Ishikawa (cell line): ENCODE measurements at regions not wholly inside any gene's neighbourhood (a gene's known extent, or its start where the extent isn't known, plus 50 kb on each side); places are given as distances from the start of the nearest gene placed in this dataset.

Source experiments
- CEBPB ChIP-seq: IDR thresholded peaks from 2 replicates; pipeline ENCODE4 v1.6.1; 2012
- CREB1 ChIP-seq: IDR thresholded peaks from 2 replicates; pipeline ENCODE4 v1.6.1; 2012; ENCODE audit warnings: low read depth
- EGR1 ChIP-seq: IDR thresholded peaks from 2 replicates; pipeline ENCODE4 v1.6.1; 2012
- EP300 ChIP-seq: IDR thresholded peaks from 2 replicates; pipeline ENCODE4 v1.6.1; 2012; ENCODE audit warnings: borderline replicate concordance
- FOXM1 ChIP-seq: IDR thresholded peaks from 2 replicates; pipeline ENCODE4 v1.6.1; 2012; ENCODE audit warnings: low read depth, borderline replicate concordance
- NFIC ChIP-seq: IDR thresholded peaks from 2 replicates; pipeline ENCODE4 v1.6.1; 2012
- RAD21 ChIP-seq: IDR thresholded peaks from 2 replicates; pipeline ENCODE4 v1.6.1; 2012; ENCODE audit warnings: low read depth
- TAF1 ChIP-seq: IDR thresholded peaks from 2 replicates; pipeline ENCODE4 v1.6.1; 2012; ENCODE audit warnings: low read depth, mild to moderate bottlenecking
- TCF12 ChIP-seq: IDR thresholded peaks from 2 replicates; pipeline ENCODE4 v1.6.1; 2012; ENCODE audit warnings: low read depth
- TEAD4 ChIP-seq: IDR thresholded peaks from 2 replicates; pipeline ENCODE4 v1.6.1; 2012
- USF1 ChIP-seq: IDR thresholded peaks from 2 replicates; pipeline ENCODE4 v1.6.1; 2012
- YY1 ChIP-seq: IDR thresholded peaks from 2 replicates; pipeline ENCODE4 v1.6.1; 2012; ENCODE audit warnings: low read depth
- ZBTB7A ChIP-seq: IDR thresholded peaks from 2 replicates; pipeline ENCODE4 v1.6.1; 2012; ENCODE audit warnings: low read depth
- TF ChIP-seq, protein P1 (sequence below): IDR thresholded peaks from 2 replicates; pipeline ENCODE4 v1.6.1; 2012; ENCODE audit warnings: low read depth, mild to moderate bottlenecking
- TF ChIP-seq, protein P2 (sequence below): IDR thresholded peaks from 2 replicates; pipeline ENCODE4 v1.6.1; 2012

DNA sequence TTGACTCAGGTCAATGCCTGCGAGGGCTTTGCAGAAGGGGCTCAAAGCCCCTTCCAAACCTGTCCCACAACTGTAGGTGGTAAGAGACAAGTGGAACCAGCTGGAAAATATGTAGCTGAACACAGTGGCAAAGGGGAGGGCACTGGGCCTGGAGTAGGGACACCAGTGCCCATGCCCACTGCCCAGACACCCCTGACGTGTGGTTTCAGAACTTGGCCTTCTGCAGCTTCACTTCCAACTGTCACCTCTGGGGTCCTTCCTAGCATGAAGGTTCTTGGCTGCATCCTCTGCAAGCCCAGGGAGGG lies 233.1 kb upstream of the IRX1 start:
- no peak for TF ChIP-seq RAD21
- no peak for TF ChIP-seq YY1
- no peak for TF ChIP-seq NFIC
- no peak for TF ChIP-seq TAF1
- TF ChIP-seq, protein P1, sequence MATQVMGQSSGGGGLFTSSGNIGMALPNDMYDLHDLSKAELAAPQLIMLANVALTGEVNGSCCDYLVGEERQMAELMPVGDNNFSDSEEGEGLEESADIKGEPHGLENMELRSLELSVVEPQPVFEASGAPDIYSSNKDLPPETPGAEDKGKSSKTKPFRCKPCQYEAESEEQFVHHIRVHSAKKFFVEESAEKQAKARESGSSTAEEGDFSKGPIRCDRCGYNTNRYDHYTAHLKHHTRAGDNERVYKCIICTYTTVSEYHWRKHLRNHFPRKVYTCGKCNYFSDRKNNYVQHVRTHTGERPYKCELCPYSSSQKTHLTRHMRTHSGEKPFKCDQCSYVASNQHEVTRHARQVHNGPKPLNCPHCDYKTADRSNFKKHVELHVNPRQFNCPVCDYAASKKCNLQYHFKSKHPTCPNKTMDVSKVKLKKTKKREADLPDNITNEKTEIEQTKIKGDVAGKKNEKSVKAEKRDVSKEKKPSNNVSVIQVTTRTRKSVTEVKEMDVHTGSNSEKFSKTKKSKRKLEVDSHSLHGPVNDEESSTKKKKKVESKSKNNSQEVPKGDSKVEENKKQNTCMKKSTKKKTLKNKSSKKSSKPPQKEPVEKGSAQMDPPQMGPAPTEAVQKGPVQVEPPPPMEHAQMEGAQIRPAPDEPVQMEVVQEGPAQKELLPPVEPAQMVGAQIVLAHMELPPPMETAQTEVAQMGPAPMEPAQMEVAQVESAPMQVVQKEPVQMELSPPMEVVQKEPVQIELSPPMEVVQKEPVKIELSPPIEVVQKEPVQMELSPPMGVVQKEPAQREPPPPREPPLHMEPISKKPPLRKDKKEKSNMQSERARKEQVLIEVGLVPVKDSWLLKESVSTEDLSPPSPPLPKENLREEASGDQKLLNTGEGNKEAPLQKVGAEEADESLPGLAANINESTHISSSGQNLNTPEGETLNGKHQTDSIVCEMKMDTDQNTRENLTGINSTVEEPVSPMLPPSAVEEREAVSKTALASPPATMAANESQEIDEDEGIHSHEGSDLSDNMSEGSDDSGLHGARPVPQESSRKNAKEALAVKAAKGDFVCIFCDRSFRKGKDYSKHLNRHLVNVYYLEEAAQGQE: no peak
- TF ChIP-seq EP300: no peak
- no peak for TF ChIP-seq ZBTB7A
- no peak for TF ChIP-seq EGR1
- no peak for TF ChIP-seq TCF12
- TF ChIP-seq CEBPB: no peak
- no peak for TF ChIP-seq USF1
- TF ChIP-seq CREB1: no peak
- no peak for TF ChIP-seq FOXM1
- no peak for TF ChIP-seq TEAD4
- TF ChIP-seq, protein P2, sequence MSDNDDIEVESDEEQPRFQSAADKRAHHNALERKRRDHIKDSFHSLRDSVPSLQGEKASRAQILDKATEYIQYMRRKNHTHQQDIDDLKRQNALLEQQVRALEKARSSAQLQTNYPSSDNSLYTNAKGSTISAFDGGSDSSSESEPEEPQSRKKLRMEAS: no peak

DNA sequence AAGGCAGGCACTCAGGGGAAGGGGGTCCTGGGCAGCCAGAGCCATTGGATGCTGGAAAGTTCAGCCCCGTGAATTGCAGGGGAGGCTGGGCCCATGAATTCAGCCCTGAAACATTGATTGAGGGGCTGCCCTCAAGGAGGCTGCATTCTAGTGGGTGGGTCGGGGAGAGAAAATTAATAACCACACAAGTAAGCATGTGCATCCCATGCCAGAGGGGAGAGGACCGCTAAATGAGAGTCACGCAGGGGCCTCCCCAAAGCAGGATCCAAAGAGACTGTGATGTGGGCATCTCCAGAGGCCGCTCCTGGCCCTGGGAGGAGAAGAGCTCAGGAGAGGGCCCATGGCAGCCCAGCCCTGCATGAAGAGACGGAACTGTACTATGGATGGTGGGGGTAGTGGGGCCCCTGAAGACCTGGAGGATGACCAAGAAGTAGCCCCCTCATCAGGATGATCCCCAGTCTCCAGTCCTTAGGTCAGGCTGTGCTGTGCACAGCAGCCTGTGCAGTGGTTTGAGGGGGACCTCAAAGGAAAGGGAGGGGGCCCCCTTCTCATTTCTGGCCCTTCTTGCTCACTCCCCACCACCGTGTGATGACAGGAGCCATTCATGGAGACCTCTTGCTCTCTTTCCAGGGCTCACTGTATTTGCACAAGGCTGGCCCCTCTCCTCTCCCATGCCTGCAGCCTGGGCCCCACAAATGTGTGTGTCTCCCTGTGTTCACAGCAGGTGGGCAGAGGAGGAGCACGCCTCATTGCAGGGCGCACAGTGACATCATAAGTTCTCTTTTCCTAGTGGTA lies 233.6 kb upstream of the IRX1 start:
- TF ChIP-seq FOXM1 (no peak), TEAD4 (no peak), CEBPB (no peak), EP300 (no peak), USF1 (no peak), TAF1 (no peak), TCF12 (no peak), ZBTB7A (no peak), CREB1 (no peak), NFIC (no peak)
- TF ChIP-seq, protein P2: no peak

GRCh38 chr5:3359642-3360041 lies 236.0 kb upstream of the IRX1 start:
- no peak for TF ChIP-seq ZBTB7A
- TF ChIP-seq RAD21: no peak
- no peak for TF ChIP-seq NFIC
- TF ChIP-seq CREB1: no peak
- TF ChIP-seq USF1: no peak
- no peak for TF ChIP-seq EP300
- TF ChIP-seq, protein P1: no peak
- no peak for TF ChIP-seq CEBPB
- TF ChIP-seq TCF12: no peak
- TF ChIP-seq, protein P2: no peak
- no peak for TF ChIP-seq FOXM1
- TF ChIP-seq EGR1: no peak
- no peak for TF ChIP-seq TEAD4
- TF ChIP-seq YY1: no peak
- TF ChIP-seq TAF1: no peak

GRCh38 chr5:3357291-3357690 lies 238.3 kb upstream of the IRX1 start:
- TF ChIP-seq EP300 (no peak), YY1 (no peak), CEBPB (no peak), TAF1 (no peak), ZBTB7A (no peak), RAD21 (no peak), TEAD4 (no peak), FOXM1 (no peak), CREB1 (no peak), TCF12 (no peak), USF1 (no peak), EGR1 (no peak), NFIC (no peak)
- TF ChIP-seq, protein P2: no peak
- TF ChIP-seq, protein P1: no peak
